NCI-H146 treated with DMSO at 0.1 percent for 48 hours (cell line): ENCODE measurements at regions not wholly inside any gene's neighbourhood (a gene's known extent, or its start where the extent isn't known, plus 50 kb on each side); places are given as distances from the start of the nearest gene placed in this dataset.
"Not testable (repeated sequence)": the region's sequence is repeated elsewhere in the genome, so short reads cannot be mapped to it uniquely, and the experiment has no call there.

Source experiments
- DNase-seq: peaks from one replicate; lab custom pipeline; 2025; ENCODE audit not compliant: unreplicated experiment; lab: John Stamatoyannopoulos, UW

DNA sequence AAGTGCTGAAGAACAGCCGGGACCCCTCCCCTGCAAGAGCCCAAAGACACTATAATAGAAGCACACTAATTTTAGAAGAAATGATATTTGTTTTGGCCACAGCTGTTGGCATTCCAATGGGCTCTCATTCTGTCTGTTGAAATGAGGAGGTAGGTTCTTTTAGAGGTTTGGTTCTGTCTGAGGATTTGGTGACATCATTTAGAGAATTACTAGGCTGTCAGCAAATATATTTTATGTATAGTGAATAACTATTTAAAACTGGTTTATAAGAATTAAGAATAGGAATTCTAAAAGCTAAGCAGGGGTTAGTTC is 200.7 kb upstream of the SLC38A2 start:
- no peak for DNase-seq

DNA sequence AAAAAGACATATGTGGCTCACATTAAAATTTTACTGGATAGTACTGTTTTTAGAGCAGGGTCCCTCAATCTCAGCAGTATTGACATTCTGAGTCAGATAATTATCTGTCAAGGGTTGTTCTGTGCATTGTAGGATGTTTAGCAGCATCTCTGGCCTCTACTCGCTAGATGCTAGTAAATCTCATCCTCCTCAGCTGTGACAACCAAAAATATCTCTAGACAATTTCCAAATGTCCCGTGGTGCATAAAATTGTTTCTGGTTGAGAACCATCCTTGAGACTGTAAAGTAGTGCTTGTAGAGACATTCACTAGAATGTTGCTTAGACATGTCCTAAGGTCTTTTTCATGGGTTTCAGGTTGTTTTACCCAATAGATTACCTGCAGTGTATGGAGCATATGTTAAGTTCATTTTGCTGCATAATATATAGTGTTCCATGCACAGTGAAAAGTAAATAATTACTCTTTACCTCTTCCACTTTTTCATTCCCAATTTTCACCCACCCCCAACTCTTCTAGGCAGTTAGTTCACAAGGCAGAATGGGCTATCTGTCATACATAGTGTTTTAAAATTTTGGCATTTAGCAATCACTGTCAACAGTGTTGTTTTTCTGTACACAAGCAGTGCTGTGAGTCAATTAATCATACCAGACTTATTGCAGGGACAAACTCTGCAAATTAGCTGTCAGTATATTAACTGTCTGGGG is 200.2 kb upstream of the SLC38A2 start:
- DNase-seq: no peak

DNA sequence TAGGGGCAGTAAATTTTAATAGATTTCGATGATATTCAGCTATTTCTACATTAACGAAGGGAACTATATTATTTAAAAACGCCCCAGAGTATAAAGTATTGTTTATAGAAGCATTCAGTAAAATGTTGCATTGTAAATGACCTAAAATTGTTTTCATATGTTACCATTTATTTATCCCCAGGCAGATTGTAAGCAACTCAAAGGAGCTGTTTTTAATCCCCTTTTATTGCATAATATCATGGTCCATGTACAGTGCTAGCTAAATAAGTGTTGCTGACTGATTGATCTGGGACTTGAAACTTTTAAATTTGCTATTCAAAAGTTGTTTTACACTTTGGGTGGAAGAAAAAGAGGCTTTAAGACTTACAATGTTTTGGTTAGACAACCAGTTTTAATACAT is 199.0 kb upstream of the SLC38A2 start:
- DNase-seq: no peak

DNA sequence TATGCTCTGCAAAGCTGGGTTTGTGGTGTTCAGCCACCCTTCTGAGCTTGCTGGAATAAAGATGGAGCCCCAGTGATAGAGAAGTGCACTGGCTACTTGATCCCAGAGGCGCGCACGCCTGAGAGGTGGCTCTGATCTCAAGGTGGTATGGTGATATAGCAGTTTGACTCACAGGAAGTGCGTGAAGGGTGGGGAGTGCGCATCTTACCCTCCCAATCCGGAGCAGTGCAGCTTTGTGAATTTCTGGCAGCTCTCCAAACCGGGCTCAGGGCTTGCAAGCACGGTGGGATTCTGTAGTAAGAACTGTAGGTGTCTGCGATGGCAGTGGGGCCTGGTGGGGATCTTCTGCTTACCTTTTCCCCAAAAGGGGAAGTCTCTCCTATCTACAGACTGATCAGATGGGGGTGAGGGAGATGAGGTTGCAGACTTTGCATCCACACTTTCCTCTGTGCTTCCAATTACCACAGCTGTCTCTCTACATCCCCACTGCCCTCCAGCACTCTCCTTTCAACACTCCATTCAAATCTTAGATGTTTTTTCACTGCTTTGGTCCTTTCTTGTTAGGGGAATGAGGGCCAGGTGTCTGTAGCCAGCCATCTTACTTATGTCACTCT is 197.4 kb upstream of the SLC38A2 start:
- DNase-seq: no peak

DNA sequence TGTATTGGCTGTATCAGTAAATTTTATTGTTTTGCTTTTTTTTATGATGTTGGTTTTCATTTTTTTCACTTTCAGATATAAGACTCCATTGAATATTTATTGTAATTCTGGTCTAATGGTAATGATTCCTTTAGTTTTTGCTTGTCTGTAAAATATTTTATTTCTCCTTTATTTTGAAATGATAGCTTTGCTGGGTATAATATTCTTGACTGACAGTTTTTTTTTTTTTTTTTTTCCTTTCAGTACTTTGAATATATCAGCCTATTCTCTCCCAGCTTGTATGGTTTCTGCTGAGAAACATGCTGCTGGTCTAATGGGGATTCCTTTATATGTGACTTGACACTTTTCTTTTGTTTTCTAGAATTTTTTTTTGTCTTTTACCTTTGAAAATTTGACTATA is 195.1 kb upstream of the SLC38A2 start:
- DNase-seq: no peak

DNA sequence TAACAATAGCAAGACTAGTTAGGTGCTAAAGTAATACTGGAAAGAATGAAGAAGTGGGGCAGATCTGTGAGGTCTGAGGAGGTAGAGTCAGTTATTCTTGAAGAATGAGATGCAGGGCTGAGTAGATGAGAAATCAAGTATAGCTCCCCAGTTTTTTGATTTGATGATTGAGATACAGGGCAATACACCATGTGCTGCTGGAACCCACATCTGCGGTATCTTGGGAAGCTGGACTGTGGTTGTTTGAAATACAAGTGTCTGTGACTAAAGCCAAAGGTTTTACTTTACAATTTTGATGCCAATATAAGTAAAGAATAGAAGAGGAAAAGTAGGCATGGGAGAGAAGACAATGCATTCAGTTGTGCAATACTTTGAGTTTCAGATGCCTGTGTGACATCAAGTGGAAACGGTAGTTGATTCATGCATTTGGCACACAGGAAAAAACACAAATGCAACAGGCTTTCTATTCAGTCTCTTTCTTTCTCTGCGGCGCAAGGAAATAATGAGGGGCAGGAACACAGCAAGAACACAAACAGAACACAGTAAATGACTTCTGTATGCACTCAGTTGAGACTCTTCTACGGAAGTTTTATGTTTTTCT is 190.2 kb upstream of the SLC38A2 start:
- no peak for DNase-seq

DNA sequence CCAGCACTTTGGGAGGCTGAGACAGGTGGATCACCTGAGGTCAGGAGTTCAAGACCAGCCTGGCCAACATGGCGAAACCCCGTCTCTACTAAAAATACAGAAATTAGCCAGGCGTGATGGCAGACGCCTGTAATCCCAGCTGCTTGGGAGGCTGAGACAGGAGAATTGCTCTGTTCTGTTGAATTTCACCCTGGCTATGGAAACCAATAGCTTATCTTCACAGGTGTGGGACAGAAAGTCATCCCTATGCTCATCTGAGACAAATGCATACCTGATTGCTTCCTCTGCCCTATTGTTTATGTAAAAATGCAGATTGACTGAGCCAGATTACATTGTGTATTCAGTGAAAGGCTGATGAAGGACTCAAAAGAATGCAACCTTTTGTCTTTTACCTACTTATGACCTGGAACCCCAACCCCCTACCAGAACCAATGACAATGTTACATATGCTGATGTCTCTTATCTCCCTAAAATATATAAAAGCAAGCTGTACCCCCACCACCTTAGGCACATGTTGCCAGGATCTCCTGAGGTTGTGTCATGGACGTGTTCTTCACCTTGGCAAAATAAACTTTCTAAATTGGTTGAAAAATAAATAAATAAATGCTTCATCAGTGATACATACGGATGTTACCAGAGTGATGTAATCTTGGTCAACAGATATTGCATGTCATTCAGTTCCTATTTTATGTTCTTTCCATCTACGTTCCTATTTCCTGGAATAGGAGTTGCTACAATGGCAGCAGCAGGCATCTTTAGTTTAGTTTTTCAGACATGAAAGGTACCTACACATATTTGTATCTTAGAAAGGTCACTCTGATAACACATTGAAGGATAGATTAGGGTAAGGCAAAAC is 189.4 kb upstream of the SLC38A2 start:
- not testable (repeated sequence) for DNase-seq

DNA sequence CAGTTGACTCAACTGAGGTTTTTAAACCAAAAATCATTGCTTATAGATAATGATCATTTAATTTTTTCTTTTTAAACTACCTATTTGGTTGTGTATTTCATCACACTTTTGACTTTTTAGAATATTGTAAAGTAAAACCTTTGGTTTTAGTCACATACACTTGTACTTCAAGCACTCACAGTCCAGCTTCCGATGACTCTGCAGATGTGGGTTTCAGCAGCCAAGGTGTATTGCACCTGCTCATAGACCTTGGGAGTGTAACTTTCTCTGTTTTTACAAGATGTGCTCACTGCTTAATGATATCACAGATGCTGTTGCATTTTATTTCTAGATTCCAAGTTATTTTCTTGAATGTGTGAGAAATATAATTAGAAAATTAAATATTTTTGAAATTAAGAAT is 188.3 kb upstream of the SLC38A2 start:
- DNase-seq: no peak

DNA sequence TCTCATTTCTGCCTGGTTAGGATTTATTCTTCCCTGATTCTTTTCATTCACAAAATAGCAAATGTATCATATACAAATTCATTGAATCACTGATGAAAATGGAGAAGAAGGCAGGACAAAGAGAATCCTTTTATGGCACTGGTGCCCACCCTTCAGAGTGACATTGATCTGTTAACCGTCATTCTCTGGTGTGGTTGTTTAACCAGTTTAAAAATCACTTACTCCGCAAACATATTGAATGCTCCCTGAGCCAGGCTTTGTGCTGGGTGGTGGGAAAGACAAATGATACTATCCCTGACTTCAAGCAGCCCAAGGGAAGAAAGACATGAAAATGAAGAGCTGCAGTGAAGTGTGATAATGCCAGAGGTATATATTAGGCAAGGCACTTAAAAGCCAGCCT is 187.5 kb upstream of the SLC38A2 start:
- DNase-seq: no peak

DNA sequence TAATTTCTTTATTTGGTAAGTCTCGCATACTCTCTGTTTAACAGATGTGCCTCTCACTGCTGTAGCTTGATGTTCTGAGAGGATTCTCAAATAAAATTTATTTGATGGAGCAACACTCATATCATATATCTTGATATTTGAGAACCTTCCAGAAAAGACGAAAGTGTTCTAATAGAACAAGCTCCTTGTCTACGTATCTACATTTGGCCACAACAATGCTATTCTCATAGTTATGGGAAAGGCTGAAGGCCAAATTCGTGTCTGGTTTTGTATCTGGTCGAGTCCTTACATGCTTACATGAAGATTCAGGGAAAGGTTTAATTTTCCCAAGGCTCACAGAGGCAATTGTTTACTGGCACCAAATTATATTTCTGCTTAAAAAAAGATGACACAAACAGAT is 186.7 kb upstream of the SLC38A2 start:
- DNase-seq: no peak

DNA sequence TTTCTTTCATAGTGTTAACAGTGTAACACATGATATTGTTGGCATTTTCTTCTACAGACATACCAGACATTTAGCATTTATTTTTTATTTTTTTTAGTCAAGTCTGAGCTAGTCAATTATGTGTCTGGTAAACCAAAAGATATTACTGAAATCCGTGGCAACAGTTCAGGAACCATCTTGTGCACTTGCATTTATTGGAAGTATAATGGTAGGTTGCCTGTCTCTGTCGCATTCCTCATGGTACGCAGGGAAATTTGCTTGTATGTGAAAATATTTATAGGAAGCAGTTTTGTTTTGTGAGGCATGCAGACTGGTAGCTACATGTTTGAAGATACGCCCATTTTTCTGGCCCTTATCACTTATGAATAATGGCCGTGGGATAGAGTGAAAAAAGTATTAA is 186.1 kb upstream of the SLC38A2 start:
- no peak for DNase-seq

DNA sequence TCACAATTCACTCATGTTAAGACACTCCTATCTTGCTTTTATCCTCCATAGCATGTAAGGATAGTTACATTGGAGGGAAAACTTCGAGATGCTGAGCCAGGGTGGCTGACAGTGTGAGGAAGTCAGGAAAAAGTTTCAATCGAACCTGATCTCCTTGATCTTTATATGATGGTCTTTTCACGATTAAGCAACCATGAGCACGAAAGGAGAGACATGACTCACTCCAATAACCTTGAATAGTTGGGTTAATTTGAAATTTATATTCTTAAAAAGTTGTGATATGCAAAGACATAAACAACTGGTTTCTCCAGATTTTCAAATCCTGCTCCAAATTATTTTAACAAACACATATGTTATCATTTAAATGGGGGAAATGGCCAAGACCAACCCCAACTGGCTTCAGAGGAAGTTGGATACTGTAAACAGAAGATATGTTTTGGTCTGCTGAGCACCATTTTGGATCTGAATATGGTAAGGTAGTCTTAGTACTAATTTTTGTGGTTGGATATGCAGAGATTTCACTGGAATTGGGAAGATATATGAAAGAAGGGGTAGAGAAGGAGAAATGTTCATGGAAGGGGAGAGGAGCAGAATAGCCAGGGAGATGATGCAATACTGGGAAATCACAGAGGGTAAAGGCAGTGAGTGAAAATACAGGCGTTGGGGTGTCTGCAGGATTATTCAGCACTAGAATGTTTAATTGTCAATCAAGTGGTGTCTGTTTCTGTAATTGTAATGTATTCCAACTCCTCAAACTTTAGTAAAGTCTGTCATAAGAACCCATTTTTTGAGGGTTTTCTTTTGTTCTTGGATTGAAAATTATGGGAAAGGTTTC is 185.2 kb upstream of the SLC38A2 start:
- DNase-seq: no peak

DNA sequence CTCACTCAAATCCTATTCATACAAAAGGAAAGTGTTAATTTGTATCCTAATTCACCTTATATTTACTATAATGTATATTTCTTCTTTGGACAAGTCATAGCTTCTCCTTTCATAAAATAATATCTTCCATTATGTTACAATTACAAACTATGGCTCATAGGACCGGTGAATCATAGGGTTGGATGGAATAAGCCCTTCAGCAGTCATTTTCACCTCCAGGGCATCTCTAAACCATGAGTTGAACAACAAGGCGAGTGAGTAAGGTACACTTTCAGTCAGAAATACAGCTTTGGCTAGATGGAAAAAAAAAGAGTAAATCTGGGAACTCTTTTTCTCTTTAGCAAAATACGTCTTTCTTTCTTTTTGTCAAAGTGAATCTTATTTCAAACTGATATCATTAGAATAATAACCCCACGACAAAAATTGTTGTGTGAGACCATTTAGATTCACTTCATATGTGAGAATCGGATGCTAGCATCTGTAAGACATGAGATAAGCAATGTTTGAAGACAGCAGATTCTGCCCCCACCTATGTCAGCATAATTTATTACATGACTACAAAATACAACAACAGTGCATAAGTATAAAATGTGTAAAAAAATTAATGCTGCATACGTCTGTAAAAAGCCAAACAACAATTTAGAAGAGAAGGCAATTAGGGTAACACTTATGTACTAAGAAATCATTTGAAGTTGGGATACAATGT is 184.4 kb upstream of the SLC38A2 start:
- no peak for DNase-seq

DNA sequence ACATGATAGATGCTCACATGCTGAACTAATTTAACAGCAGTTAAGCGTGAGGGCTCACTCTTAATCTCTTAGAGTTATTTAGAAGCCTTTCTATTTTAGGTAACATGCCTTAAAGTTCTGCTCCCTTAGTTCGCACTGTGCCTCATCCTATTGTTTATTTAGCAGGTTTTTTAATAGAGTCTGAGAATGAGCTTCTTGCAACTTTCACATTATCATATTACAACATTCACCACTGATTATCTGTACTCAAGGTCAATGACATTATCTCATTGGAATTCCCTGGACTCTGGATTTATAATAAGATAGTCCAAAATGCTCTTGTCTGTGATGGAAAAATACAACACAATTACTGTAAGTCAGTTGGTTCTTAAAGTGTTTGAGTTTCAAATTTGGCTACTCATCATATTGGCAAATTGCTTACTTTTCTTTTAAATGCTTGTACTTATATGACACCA is 183.6 kb upstream of the SLC38A2 start:
- no peak for DNase-seq

DNA sequence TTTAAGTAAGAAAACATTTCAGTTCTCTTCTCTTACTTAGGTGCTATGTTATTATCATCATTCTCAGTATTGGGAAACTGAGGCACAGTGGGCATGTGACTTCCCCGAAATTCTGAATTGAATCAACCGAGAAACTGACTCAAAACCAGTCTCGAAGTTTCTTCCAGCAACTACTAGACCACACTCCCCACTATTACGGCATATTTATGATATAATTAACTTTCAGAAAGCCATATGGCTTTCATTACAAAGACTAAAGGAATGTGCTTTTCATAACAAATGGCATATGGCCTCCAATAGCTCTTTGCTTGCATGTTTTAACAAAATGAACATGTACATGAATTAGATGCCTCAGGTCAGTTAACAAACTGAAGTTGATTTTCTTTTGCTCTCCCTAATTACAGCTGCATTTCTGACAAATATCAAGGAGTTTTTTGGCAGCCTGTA is 182.9 kb upstream of the SLC38A2 start:
- DNase-seq: no peak

DNA sequence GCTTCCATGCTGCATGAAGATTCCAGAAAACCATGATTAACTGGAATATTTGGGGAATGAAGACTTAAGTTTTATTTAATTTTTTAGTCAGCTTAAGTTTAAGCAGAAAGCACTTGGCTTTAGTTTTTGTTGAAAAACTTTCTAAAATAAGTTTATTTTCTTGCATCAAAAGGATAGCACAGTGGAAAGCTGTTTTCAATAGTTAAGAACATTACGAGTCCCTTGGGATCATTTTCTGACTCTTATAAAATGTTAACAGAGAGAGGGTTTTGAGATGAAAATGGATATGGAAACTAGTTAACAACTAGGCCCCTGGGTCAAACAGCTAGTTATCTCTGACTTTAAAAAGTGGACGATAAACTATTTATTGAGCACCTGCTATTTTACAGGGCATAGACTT is 181.9 kb upstream of the SLC38A2 start:
- DNase-seq: no peak

DNA sequence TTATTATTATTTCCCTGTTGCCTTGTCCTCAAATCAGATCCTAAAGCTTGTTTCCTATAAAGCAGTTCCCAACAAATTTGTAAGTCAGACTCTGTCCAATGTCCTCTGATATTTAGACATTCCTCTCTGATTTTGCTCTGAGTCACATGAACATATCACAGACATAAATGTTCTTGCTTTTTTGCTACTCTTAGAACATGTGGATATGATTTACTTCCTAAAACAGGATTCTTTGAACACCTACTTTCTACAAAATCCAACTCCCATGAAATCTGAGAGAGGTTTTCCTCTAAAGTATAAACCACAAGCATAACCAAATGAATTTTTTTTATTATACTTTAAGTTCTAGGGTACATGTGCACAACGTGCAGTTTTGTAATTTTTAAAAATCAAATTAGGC is 181.3 kb upstream of the SLC38A2 start:
- DNase-seq: no peak

DNA sequence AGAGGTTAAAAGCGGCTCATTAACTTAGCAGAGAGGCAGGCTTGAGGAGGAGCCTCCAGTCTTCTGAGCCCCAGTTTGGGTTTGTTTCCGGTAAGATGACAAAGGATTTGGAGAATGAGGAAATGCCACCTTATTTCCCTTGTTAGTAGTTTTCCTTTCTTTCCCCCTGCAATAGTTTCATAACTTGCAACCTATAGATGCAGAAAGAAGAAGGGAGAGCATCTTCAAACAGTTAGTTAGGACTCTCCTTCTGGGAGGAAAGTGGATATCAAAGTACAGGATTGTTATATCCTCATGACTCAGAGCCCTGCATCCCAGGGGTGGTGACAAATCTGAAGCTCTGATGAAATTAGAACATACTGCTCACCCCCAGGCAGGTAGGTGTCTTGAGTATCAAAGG is 180.7 kb upstream of the SLC38A2 start:
- DNase-seq: no peak

DNA sequence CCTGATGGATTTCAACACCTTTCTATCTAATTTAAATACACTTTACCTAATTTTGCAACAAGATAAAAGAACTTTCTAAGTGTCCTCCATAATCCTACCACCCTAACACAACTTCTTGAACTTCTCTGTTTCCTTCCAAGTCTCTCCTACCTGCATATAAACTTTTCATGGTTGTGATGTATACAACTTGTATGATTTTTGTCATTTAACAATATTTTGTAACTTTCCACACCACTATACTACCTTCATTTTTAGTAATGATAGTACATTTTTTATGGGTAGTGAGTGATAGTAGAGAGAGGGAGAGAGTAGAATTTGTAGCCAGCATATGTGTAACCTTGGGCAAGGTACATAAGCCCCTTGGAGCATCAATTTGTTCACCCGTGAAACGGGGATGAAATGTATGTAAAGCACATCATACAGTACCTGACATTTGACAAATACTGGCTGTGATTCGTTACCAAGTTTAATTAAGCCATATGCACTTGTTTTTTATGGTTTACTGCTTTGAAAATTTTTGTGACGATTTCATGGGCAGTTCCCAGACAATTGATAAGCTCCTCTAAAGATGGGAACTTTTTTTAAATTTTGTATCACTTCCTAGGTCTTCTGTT is 177.8 kb upstream of the SLC38A2 start:
- no peak for DNase-seq
